Amygdala (tissue), 56 donors: ENCODE measurements at regions not wholly inside any gene's neighbourhood (a gene's known extent, or its start where the extent isn't known, plus 50 kb on each side); places are given as distances from the start of the nearest gene placed in this dataset.
"Not testable (repeated sequence)": the region's sequence is repeated elsewhere in the genome, so short reads cannot be mapped to it uniquely, and the experiment has no call there.

Source experiments
- DNase-seq, 56 donors: peaks; one replicate each; lab custom pipeline; 2025; lab: John Stamatoyannopoulos, UW

GRCh38 chr17:34423315-34423714, 60.3 kb upstream of the CCL1 start:
- not testable (repeated sequence) for DNase-seq

GRCh38 chr17:34420900-34421299, 57.9 kb upstream of the CCL1 start:
- no peak for DNase-seq

GRCh38 chr17:34420254-34420766, 57.3 kb upstream of the CCL1 start:
- DNase-seq, result peak in 43 of 56 donors; percentile 2 to 82 (median 32)

GRCh38 chr17:34416116-34416515, 53.1 kb upstream of the CCL1 start:
- no peak for DNase-seq

- DNase-seq, result no peak
These were observed 51.3 kb upstream of the CCL1 start for GRCh38 chr17:34414339-34414738.

- peak in 19 of 56 donors; percentile 2 to 53 (median 15) for DNase-seq
These were observed 50.5 kb upstream of the CCL1 start for GRCh38 chr17:34413443-34414119.

GRCh38 chr17:34412965-34413441, 50.0 kb upstream of the CCL1 start:
- DNase-seq, result no peak
